GM13977 (cell line): ENCODE measurements at regions not wholly inside any gene's neighbourhood (a gene's known extent, or its start where the extent isn't known, plus 50 kb on each side); places are given as distances from the start of the nearest gene placed in this dataset.

Experiments used
- DNase-seq: peaks from one replicate; pipeline ENCODE4 v3.0.0; 2012; ENCODE audit warnings: low spot score
- in situ Hi-C: fragments of 300-500 bp; cut with MboI; formaldehyde crosslinking; loops from one replicate; pipeline ENCODE4 v1.12.0; 2022; ENCODE audit warnings: low sequenced_read_pairs, low pct_unique_long_range_greater_than_20kb, mixed read lengths, inconsistent platforms; ENCODE audit not compliant: unreplicated experiment
- TF ChIP-seq, protein P1 (sequence below): IDR thresholded peaks from 2 replicates; pipeline ENCODE4 v1.5.1; 2012; ENCODE audit warnings: mild to moderate bottlenecking, control low read depth; ENCODE audit not compliant: insufficient read depth; ENCODE audit errors: extremely low read depth, missing control alignments

DNA sequence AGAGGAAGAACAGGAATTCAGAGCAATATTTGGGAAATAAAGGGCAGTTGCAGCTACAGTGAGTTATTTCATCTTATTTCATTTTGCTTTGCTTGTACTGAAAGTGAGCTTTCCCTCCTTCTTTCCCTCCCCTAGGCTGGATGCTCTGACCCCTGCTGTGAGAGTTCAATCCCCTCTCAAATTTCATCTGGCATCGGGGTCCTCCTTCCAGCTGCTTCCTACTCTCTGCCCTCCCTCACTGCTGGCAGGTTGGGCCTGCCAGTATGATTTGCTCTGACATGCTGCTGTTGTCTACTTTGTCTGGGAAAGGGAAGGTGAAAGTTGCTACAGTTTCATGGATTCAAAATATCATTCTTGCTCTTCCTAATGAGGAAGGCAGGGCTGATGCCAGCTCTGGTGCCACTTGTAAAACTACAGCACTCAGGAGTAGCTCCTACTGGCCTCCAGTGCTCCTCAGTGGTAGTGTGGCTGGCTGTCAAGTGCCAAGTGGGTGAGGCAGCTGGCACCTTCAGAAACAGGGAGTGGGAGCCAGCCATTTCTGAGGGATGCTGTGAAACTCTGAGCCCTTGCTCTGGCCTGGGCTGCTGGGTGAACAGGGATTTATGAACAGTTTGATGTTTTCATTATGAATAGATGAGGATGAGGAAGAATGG is 408.6 kb downstream of the HAPSTR1 start:
- TF ChIP-seq, protein P1, sequence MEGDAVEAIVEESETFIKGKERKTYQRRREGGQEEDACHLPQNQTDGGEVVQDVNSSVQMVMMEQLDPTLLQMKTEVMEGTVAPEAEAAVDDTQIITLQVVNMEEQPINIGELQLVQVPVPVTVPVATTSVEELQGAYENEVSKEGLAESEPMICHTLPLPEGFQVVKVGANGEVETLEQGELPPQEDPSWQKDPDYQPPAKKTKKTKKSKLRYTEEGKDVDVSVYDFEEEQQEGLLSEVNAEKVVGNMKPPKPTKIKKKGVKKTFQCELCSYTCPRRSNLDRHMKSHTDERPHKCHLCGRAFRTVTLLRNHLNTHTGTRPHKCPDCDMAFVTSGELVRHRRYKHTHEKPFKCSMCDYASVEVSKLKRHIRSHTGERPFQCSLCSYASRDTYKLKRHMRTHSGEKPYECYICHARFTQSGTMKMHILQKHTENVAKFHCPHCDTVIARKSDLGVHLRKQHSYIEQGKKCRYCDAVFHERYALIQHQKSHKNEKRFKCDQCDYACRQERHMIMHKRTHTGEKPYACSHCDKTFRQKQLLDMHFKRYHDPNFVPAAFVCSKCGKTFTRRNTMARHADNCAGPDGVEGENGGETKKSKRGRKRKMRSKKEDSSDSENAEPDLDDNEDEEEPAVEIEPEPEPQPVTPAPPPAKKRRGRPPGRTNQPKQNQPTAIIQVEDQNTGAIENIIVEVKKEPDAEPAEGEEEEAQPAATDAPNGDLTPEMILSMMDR, result no peak
- no peak for DNase-seq
- in situ Hi-C loops, result no loop called here

DNA sequence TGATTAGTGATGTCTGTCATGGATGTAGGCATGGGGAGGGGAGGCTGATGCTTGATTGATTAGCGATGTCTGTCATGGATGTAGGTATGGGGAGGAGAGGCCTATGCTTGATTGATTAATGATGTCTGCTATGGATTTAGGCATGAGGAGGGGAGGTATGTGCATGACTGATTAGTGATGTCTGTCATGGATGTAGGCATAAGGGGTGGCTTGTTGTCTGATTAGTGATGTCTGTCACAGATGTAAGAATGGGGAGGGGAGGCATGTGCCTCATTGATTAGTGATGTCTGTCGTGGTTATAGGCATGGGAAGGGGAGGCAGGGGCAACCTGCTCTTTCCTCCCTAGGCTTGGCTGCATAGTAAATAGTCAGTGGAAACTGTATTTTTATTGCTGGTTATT is 409.4 kb downstream of the HAPSTR1 start:
- TF ChIP-seq, protein P1, result no peak
- in situ Hi-C loops, result no loop called here
- DNase-seq, result no peak

DNA sequence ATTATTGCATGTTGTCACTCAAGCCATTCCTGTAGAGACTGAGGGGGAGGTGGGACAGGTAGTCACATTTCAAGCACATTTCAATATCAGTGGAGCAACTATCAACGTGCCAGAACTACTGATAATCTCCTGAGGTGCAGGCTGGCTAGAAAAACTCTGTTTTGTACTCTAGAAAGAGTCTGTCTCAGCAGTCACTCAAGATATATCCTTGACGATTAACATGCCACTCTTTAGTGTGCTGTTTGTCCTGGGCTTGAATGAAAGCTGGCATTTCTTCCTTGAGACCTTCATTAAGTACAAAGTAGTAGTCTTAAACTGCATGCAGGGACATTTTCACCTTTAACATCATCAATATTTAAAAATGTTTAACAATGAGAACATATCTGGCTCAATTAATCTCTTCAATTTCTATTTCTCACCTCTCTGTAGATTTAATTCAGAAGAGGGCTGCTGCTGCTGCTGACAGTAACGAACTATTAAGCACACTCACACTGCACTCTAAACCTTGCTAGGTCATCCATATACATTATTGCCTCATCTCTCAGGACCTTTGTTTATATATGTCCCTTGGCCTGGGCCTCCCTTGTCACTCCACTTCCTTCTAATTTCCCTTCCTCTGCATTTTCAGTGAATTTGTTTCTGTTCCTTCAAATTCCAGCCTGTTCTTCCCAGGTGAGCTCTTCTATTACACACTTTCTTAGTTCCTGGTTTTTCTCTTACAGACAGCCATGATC is 412.0 kb downstream of the HAPSTR1 start:
- in situ Hi-C loops, result no loop called here
- TF ChIP-seq, protein P1, result no peak
- no peak for DNase-seq

DNA sequence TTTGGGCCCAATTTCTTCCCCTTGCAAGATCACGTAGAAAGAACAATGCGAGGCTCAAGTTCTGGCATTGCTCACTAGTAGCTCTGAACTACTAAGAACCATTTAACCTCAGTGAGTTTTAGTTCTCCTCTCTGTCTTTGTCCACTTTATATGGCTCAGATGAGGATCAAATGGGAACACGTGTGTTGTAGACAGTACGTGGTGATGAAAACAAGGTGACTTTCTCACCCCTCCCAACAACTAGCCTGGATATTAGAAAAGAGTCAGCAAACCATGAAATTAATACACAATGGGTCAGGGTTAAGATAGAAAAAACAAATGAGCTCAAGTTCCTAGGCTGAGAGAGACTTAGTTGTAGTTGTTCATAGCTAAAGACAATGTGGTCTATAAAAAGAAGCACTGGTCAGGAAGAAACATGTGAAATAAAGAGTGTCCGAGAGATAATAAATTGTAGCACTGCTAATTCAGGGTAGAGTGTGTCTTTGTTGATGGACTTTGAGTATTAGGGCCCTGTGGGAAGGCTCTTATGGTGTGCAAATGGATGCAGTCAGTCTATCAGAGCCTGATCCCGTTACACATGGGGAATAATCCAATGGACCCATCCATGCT is 417.0 kb downstream of the HAPSTR1 start:
- TF ChIP-seq, protein P1, result no peak
- DNase-seq, result no peak
- in situ Hi-C loops, result no loop called here

DNA sequence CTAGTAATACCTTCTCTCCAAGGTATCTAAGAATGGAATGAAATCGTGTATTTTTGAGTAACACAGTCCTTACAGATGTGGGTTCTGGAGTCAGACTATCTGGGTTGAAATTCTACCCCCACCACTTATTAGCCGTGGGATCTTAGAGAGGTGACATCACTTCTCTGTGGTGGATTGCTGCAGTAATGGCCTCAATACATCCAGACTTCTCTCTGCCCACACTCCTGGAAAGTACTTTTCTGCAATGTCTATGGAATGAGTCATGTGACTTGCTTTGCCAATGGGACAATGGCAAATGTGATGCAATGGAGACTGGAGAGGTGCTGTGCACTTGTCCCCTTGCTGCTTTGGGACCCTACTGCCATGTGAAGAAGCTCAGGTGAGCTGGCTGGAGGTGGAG is 418.2 kb downstream of the HAPSTR1 start:
- in situ Hi-C loops, result no loop called here
- TF ChIP-seq, protein P1, result no peak
- DNase-seq, result no peak

DNA sequence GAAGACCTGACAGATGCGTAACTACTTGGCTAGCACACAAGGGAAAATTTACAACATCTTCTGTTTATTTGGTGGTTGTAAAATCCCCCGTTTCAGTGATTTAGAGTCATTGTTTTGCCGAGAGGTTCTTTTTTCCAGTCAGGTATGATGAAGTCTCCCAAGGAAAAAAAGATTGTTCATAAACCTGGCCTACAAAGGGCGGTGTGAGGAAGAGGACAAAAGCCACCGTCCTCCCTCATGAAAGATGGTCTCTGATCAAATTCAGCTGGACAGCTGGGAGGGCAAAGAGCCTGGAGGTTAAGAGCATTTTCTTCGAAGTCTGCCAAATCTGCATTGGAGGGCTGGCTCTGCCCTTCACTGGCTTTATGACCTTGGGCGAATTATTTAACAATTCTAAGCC is 419.9 kb downstream of the HAPSTR1 start:
- no peak for DNase-seq
- TF ChIP-seq, protein P1, result no peak
- in situ Hi-C loops, result no loop called here
